ENCODE measurements at regions not wholly inside any gene's neighbourhood (a gene's known extent, or its start where the extent isn't known, plus 50 kb on each side); places are given as distances from the start of the nearest gene placed in this dataset.

- H3K79me1 ChIP-seq (ENCODE audit: insufficient read depth, low read depth, low read length, poor library complexity, severe bottlenecking): no peaks in the 10 kb centered on the region
- no peak overlapping the region for H3K56ac ChIP-seq (ENCODE audit: insufficient read length, low read depth, low read length)
- Mint-ChIP-seq H3K27ac (no peak overlapping the region), H3K4me3 (no peak overlapping the region), H3K27me3 (ENCODE audit: low read depth) (peaks cover 2% of the 10 kb centered on the region; the same call in 1 of the 2 replicates), H3K36me3 (ENCODE audit: insufficient read depth in 1 of 3, low read depth in 3 of 3) (no peaks in the 10 kb centered on the region; a peak in 1 of 7 replicates), H3K9me3 (peaks cover 11% of the 10 kb centered on the region in 2 experiments; a peak in 4 of 5 replicates), H3K4me1 (peaks cover 20 to 30% of the 10 kb centered on the region in 2 experiments)
- H3K27me3 ChIP-seq (ENCODE audit: insufficient read depth, low read length): no peaks in the 10 kb centered on the region
- no peak overlapping the region for H2BK15ac ChIP-seq (ENCODE audit: low read depth, low read length)
- H3K9me3 ChIP-seq (ENCODE audit: control insufficient read depth, low read depth, low read length): no peaks in the 10 kb centered on the region
- no peak overlapping the region for H2AK5ac ChIP-seq (ENCODE audit: insufficient read length, low read length)
- H2BK12ac ChIP-seq (ENCODE audit: insufficient read length, low read depth, low read length): no peak overlapping the region
- no peak overlapping the region for H3K4ac ChIP-seq (ENCODE audit: low read depth, low read length)
- no peak overlapping the region for H3K27ac ChIP-seq (ENCODE audit: insufficient read length, low read depth, low read length)
- H3K4me1 ChIP-seq (ENCODE audit: insufficient read depth, low read length): no peaks in the 10 kb centered on the region
- no peak overlapping the region for H3K23ac ChIP-seq (ENCODE audit: insufficient read length, low read depth, low read length)
- H2BK20ac ChIP-seq (ENCODE audit: low read depth, low read length, poor library complexity, severe bottlenecking): no peak overlapping the region
- no peak overlapping the region for H4K91ac ChIP-seq (ENCODE audit: insufficient read length, low read depth, low read length)
- H3T11ph ChIP-seq (ENCODE audit: low read length): no peak overlapping the region
- H2BK120ac ChIP-seq (ENCODE audit: low read depth, low read length, poor library complexity, severe bottlenecking): no peak overlapping the region
- H3K79me2 ChIP-seq (ENCODE audit: insufficient read depth, low read length): no peaks in the 10 kb centered on the region
- H3K18ac ChIP-seq (ENCODE audit: insufficient read length, low read depth, low read length): no peak overlapping the region
- no peak overlapping the region for H3K9ac ChIP-seq (ENCODE audit: extremely low read depth, insufficient read length, low read length)
- no peak for TF ChIP-seq CTCF (conservative IDR thresholded peaks at IDR 0.05)
- H4K20me1 ChIP-seq (ENCODE audit: control insufficient read depth, insufficient read depth, insufficient read length): no peaks in the 10 kb centered on the region
- DNase-seq: no peak
- no peak overlapping the region for H2BK5ac ChIP-seq (ENCODE audit: insufficient read length, low read length)
- H3K23me2 ChIP-seq (ENCODE audit: insufficient read length, low read depth, low read length, poor library complexity, severe bottlenecking): no peaks in the 10 kb centered on the region
- H2AFZ ChIP-seq (ENCODE audit: low read length): no peak overlapping the region
- no peak overlapping the region for H3K14ac ChIP-seq (ENCODE audit: insufficient read depth, low read length)
- no peak overlapping the region for H3K4me2 ChIP-seq (ENCODE audit: insufficient read depth, insufficient read length, low read length)
- H4K5ac ChIP-seq (ENCODE audit: insufficient read length, low read depth, low read length): no peak overlapping the region
- no peak overlapping the region for H4K8ac ChIP-seq (replicated peaks; ENCODE audit: insufficient read length, low read depth, low read length)
Observed at GRCh38 chr17:5708344-5708743, 124.0 kb upstream of the NLRP1 start.
